ENCODE measurements at regions not wholly inside any gene's neighbourhood (a gene's known extent, or its start where the extent isn't known, plus 50 kb on each side); places are given as distances from the start of the nearest gene placed in this dataset.

GRCh38 chr2:13005761-13006335, 289.1 kb downstream of the TRIB2 start:
- TF ChIP-seq CTCF (IDR thresholded peaks at IDR 0.05) (no peak), EP300 (IDR thresholded peaks at IDR 0.05) (no peak), POLR2A (IDR thresholded peaks at IDR 0.05; ENCODE audit: low read depth) (no peak)
